ENCODE measurements at regions not wholly inside any gene's neighbourhood (a gene's known extent, or its start where the extent isn't known, plus 50 kb on each side); places are given as distances from the start of the nearest gene placed in this dataset.

DNA sequence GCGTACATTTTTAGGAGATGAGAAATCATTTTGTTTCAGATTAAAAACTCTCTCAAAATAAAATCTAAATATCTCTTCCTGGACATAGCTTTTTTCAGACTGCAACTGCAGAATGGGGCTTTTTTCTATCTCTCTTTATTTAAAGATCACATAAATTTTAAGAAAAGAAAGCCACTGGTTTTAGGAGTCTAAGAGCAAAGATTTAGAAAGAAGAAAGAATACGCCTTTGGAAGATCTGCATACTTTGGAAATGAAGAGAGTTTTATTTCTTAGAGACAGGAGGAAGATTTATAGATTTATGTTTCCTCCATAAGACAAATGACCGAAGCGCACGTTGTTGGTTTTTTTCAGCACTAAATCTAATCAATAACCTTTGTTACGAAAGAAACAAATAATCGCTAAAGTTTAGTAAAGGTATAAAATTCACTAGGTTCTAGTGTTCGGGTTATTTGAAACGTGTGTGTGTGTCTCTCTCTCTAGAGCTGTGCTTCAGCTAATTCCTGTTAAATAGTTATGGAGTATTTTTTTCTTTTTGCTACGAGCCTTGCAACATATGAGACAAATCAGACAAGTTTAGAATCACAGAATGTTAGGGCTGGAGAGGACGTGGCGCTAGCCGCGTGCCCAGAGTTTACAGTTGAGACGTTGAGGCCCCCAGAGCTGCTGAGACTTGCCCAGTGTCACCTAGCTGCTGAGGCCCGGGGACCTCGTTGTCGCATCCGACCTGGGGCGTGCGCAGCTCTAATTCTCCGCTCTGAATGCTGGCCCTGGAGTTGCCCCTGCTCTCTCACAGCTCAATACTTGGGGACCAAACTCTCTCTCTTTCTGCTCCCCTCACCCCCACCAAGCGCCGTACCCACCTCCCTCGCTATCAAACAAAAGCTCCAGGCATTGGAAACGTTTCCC, 69.9 kb downstream of the CTAGE1 start:
- no peak for TF ChIP-seq CTCF (IDR thresholded peaks at IDR 0.05)
- peak; percentile 21 for TF ChIP-seq POLR2A (IDR thresholded peaks at IDR 0.05)
- no peak for TF ChIP-seq EP300 (IDR thresholded peaks at IDR 0.05)

Measured in ovary (tissue), 3 donors.